ENCODE measurements at regions not wholly inside any gene's neighbourhood (a gene's known extent, or its start where the extent isn't known, plus 50 kb on each side); places are given as distances from the start of the nearest gene placed in this dataset.

GRCh38 chr9:29974197-29974596 is 2400.9 kb upstream of the C9orf72 start:
- H3K4me3 ChIP-seq (ENCODE audit: low read length) = no peak overlapping the region
- no peak for DNase-seq (ENCODE audit: low read depth)
- TF ChIP-seq CTCF (conservative IDR thresholded peaks at IDR 0.05; ENCODE audit: low read length) = no peak

GRCh38 chr9:29976981-29977380 is 2403.7 kb upstream of the C9orf72 start:
- no peak for DNase-seq (ENCODE audit: low read depth)
- no peak for TF ChIP-seq CTCF (conservative IDR thresholded peaks at IDR 0.05; ENCODE audit: low read length)

GRCh38 chr9:29981013-29981412 is 2403.4 kb upstream of the ACO1 start:
- TF ChIP-seq CTCF (conservative IDR thresholded peaks at IDR 0.05; ENCODE audit: low read length) = no peak
- H3K4me3 ChIP-seq (ENCODE audit: low read length) = no peak overlapping the region
- DNase-seq (ENCODE audit: low read depth) = no peak

More at GRCh38 chr9:29976981-29977380, 2403.7 kb upstream of the C9orf72 start:
- H3K4me3 ChIP-seq (ENCODE audit: low read length) = no peak overlapping the region

- no peak for TF ChIP-seq CTCF (conservative IDR thresholded peaks at IDR 0.05; ENCODE audit: low read length)
- no peak for DNase-seq (ENCODE audit: low read depth)
- no peak overlapping the region for H3K4me3 ChIP-seq (ENCODE audit: low read length)
Measured at GRCh38 chr9:29999645-30000044, 2384.8 kb upstream of the ACO1 start.

GRCh38 chr9:30010691-30011090 is 2373.8 kb upstream of the ACO1 start:
- TF ChIP-seq CTCF (conservative IDR thresholded peaks at IDR 0.05; ENCODE audit: low read length) = no peak
- DNase-seq (ENCODE audit: low read depth) = no peak
- H3K4me3 ChIP-seq (ENCODE audit: low read length) = no peak overlapping the region

GRCh38 chr9:30012622-30013021 is 2371.8 kb upstream of the ACO1 start:
- no peak for DNase-seq (ENCODE audit: low read depth)

GRCh38 chr9:30015073-30015472 is 2369.4 kb upstream of the ACO1 start:
- H3K4me3 ChIP-seq (ENCODE audit: low read length) = no peak overlapping the region
- TF ChIP-seq CTCF (conservative IDR thresholded peaks at IDR 0.05; ENCODE audit: low read length) = no peak
- DNase-seq (ENCODE audit: low read depth) = no peak

More at GRCh38 chr9:30012622-30013021, 2371.8 kb upstream of the ACO1 start:
- no peak for TF ChIP-seq CTCF (conservative IDR thresholded peaks at IDR 0.05; ENCODE audit: low read length)
- no peak overlapping the region for H3K4me3 ChIP-seq (ENCODE audit: low read length)

Measured in AG10803 (cell line).